ENCODE measurements at regions not wholly inside any gene's neighbourhood (a gene's known extent, or its start where the extent isn't known, plus 50 kb on each side); places are given as distances from the start of the nearest gene placed in this dataset.

DNA sequence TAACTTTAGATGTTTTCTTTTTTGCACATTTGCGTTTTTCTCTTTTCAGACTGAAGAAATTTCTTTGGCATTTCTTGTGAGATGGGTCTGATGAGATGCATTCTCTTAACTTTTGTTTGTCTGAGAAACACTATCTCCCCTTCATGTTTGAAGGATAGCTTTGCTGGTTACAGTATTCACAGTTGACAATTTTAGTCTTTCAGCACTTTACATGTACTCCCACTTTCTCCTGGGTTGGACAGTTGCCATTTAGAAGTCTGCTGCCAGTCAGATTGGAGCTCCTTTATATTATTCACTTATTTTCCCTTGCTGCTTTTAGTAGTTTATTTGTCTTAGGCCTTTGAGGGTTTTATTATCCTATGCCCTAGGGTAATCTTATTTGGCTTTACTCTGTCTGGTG, 67.3 kb upstream of the VOPP1 start:
- TF ChIP-seq CTCF (conservative IDR thresholded peaks at IDR 0.05; ENCODE audit: low read length): no peak
- no peak for TF ChIP-seq EZH2phosphoT487 (IDR thresholded peaks at IDR 0.05; ENCODE audit: borderline replicate concordance)

Data from Loucy (cell line).